Endodermal cell (in vitro differentiated cells): ENCODE measurements at regions not wholly inside any gene's neighbourhood (a gene's known extent, or its start where the extent isn't known, plus 50 kb on each side); places are given as distances from the start of the nearest gene placed in this dataset.

Experiments
- DNase-seq: peaks from one replicate; pipeline ENCODE4 v3.0.0-alpha.2; 2017
- H3K27ac ChIP-seq: 2 replicates; pipeline ENCODE4 v1.5.1; 2013; ENCODE audit warnings: mild to moderate bottlenecking, low read depth, low read length, moderate library complexity
- H3K27me3 ChIP-seq: 2 replicates; pipeline ENCODE4 v1.6.1; 2013; ENCODE audit warnings: mild to moderate bottlenecking, low read length, moderate library complexity; ENCODE audit not compliant: insufficient read depth, control insufficient read depth, poor library complexity, severe bottlenecking
- H3K36me3 ChIP-seq: 2 replicates; pipeline ENCODE4 v1.7.0; 2013; ENCODE audit warnings: mild to moderate bottlenecking, low read length, moderate library complexity; ENCODE audit not compliant: control insufficient read depth, insufficient read depth
- H3K4me1 ChIP-seq: one replicate; pipeline ENCODE4 v1.7.0; 2013; ENCODE audit warnings: low read length; ENCODE audit not compliant: control insufficient read depth, insufficient read depth
- H3K4me3 ChIP-seq: 2 replicates; pipeline ENCODE4 v1.5.1; 2013; ENCODE audit warnings: mild to moderate bottlenecking, low read length, moderate library complexity
- H3K9ac ChIP-seq: 2 replicates; pipeline ENCODE4 v1.6.1; 2013; ENCODE audit warnings: mild to moderate bottlenecking, low read length, moderate library complexity; ENCODE audit not compliant: poor library complexity, severe bottlenecking; ENCODE audit errors: extremely low read depth
- H3K9me3 ChIP-seq: 2 replicates; pipeline ENCODE4 v1.6.1; 2013; ENCODE audit warnings: mild to moderate bottlenecking, low read length, moderate library complexity; ENCODE audit not compliant: control insufficient read depth
- H3K27ac Mint-ChIP-seq: 2 replicates; pipeline ENCODE4 v1.8.0; 2020; ENCODE audit warnings: mixed read lengths
- H3K27me3 Mint-ChIP-seq: 2 replicates; pipeline ENCODE4 v1.8.0; 2021; ENCODE audit warnings: mild to moderate bottlenecking, mixed read lengths; ENCODE audit not compliant: insufficient read depth
- H3K36me3 Mint-ChIP-seq: 2 replicates; pipeline ENCODE4 v1.8.0; 2020; ENCODE audit warnings: low read depth, mixed read lengths
- H3K4me1 Mint-ChIP-seq: 2 replicates; pipeline ENCODE4 v1.8.0; 2020; ENCODE audit warnings: mixed read lengths
- H3K4me3 Mint-ChIP-seq: 2 replicates; pipeline ENCODE4 v1.8.0; 2020; ENCODE audit warnings: mild to moderate bottlenecking, moderate library complexity, mixed read lengths
- H3K9me3 Mint-ChIP-seq: 2 replicates; pipeline ENCODE4 v1.8.0; 2020; ENCODE audit warnings: mild to moderate bottlenecking, mixed read lengths
- WGBS, 2 experiments: methylation state at CpG; one replicate each; pipeline versions ENCODE4 v1.1.5 to v1.1.7; 2013; ENCODE audit warnings: missing lambda C conversion rate in 2 of 2, mixed read lengths in 1 of 2; ENCODE audit not compliant: insufficient coverage in 1 of 2, insufficient read length in 1 of 2; 5-methylcytosine and 5-hydroxymethylcytosine counted together
- TF ChIP-seq, protein P1 (sequence below): fragments of 200-600 bp; sonication (generic); conservative IDR thresholded peaks from 2 replicates; pipeline ENCODE4 v1.5.0; 2021; ENCODE audit warnings: antibody characterized with exemption, mild to moderate bottlenecking

DNA sequence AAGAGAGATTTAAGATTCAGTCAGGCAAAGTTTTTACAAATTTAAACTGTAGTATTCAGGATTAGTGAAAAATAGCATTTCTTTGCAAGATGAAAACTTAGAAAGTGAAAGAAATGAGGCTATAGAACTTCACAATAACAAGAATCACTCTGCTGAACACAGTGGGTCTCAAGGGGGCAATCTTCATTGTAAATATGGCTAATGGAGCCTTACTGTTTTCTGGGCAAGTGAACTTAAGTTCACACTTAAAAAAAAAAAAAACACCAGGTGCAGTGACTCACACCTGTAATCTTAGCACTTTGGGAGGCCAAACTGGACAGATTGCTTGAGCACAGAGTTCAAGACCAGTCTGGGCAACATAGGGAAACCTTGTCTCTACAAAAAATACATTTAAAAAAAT lies 175.9 kb upstream of the SNX2 start:
- Histone ChIP-seq H3K36me3 (no peaks in the 10 kb centered on the region), H3K4me1 (no peaks in the 10 kb centered on the region), H3K4me3 (no peak overlapping the region), H3K9me3 (peaks cover 21% of the 10 kb centered on the region), H3K27ac (no peak overlapping the region), H3K9ac (no peak overlapping the region), H3K27me3 (no peaks in the 10 kb centered on the region)
- Mint-ChIP-seq H3K4me3 (no peak overlapping the region), H3K27me3 (peaks cover under 1% of the 10 kb centered on the region), H3K36me3 (peaks cover 4% of the 10 kb centered on the region), H3K9me3 (peaks cover 53% of the 10 kb centered on the region), H3K27ac (no peak overlapping the region), H3K4me1 (no peaks in the 10 kb centered on the region)
- no peak for DNase-seq
- TF ChIP-seq, protein P1, sequence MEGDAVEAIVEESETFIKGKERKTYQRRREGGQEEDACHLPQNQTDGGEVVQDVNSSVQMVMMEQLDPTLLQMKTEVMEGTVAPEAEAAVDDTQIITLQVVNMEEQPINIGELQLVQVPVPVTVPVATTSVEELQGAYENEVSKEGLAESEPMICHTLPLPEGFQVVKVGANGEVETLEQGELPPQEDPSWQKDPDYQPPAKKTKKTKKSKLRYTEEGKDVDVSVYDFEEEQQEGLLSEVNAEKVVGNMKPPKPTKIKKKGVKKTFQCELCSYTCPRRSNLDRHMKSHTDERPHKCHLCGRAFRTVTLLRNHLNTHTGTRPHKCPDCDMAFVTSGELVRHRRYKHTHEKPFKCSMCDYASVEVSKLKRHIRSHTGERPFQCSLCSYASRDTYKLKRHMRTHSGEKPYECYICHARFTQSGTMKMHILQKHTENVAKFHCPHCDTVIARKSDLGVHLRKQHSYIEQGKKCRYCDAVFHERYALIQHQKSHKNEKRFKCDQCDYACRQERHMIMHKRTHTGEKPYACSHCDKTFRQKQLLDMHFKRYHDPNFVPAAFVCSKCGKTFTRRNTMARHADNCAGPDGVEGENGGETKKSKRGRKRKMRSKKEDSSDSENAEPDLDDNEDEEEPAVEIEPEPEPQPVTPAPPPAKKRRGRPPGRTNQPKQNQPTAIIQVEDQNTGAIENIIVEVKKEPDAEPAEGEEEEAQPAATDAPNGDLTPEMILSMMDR: no peak

DNA sequence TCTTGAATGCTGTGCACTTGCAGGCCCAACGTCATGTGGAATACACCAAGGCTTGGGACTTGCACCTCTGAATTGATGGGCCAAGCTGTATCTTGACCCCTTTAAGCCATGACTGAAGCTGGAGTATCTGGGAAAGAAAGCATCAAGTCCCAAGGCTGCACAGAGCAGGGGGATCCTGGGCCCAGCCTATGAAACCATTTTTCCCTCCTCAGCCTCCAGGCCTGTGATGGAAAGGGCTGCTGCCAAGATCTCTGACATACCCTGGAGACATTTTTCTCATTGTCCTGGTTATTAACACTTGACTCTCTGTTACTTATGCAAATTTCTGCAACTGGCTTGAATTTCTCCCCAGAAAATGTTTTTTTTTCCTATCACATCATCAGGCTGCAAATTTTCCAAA lies 174.0 kb upstream of the SNX2 start:
- Mint-ChIP-seq H3K4me1 (peaks cover 2% of the 10 kb centered on the region), H3K36me3 (peaks cover 4% of the 10 kb centered on the region), H3K9me3 (peaks cover 55% of the 10 kb centered on the region), H3K4me3 (no peak overlapping the region), H3K27ac (no peak overlapping the region), H3K27me3 (no peaks in the 10 kb centered on the region)
- Histone ChIP-seq H3K36me3 (no peaks in the 10 kb centered on the region), H3K27ac (no peak overlapping the region), H3K4me3 (no peak overlapping the region), H3K9ac (no peak overlapping the region), H3K4me1 (no peaks in the 10 kb centered on the region), H3K9me3 (peaks cover 21% of the 10 kb centered on the region), H3K27me3 (no peaks in the 10 kb centered on the region)
- TF ChIP-seq, protein P1: no peak
- DNase-seq: no peak
- WGBS, 2 experiments: 87 to 91% methylated on average over 1 of the region's 1 CpG

DNA sequence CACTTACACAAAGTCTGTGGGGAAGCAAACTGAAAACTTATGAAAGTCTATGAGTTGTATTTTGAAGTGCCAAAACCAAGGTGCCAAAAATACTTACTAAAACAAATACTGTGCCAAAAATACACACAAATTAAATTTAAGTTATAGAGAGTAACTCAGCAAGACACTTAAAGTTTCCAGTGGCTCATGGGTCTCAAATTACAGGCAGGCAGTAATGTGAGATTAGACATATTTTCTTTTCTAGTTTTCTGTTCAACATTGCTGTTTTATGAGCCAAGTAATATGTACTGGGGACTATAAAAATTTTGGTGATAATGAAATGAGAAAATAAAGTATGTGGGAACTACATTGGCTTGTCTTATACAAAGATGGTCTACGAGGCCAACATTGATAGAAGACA lies 172.2 kb upstream of the SNX2 start:
- Histone ChIP-seq H3K4me3 (no peak overlapping the region), H3K27me3 (no peaks in the 10 kb centered on the region), H3K27ac (no peak overlapping the region), H3K36me3 (no peaks in the 10 kb centered on the region), H3K4me1 (no peaks in the 10 kb centered on the region), H3K9ac (no peak overlapping the region), H3K9me3 (peaks cover 21% of the 10 kb centered on the region)
- no peaks in the 10 kb centered on the region for H3K27me3 Mint-ChIP-seq
- H3K9me3 Mint-ChIP-seq: peaks cover 47% of the 10 kb centered on the region
- H3K27ac Mint-ChIP-seq: no peak overlapping the region
- peaks cover 2% of the 10 kb centered on the region for H3K4me1 Mint-ChIP-seq
- H3K36me3 Mint-ChIP-seq: peaks cover 4% of the 10 kb centered on the region
- TF ChIP-seq, protein P1: no peak
- no peak for DNase-seq
- 78% methylated on average over 1 of the region's 1 CpG; no CpG with 5 or more reads in 1 of the 2 experiments for whole genome bisulfite sequencing, 2 experiments
- H3K4me3 Mint-ChIP-seq: no peak overlapping the region
